ENCODE measurements at regions not wholly inside any gene's neighbourhood (a gene's known extent, or its start where the extent isn't known, plus 50 kb on each side); places are given as distances from the start of the nearest gene placed in this dataset.
"Not testable (repeated sequence)": the region's sequence is repeated elsewhere in the genome, so short reads cannot be mapped to it uniquely, and the experiment has no call there.

- DNase-seq: no peak
Measured at GRCh38 chr1:99502400-99502799, 143.5 kb upstream of the PALMD start.

GRCh38 chr1:99503276-99503747 is 142.6 kb upstream of the PALMD start:
- no peak for DNase-seq

GRCh38 chr1:99504287-99504686 is 141.6 kb upstream of the PALMD start:
- DNase-seq: no peak

- no peak for DNase-seq
Measured at GRCh38 chr1:99506631-99507030, 139.3 kb upstream of the PALMD start.

DNA sequence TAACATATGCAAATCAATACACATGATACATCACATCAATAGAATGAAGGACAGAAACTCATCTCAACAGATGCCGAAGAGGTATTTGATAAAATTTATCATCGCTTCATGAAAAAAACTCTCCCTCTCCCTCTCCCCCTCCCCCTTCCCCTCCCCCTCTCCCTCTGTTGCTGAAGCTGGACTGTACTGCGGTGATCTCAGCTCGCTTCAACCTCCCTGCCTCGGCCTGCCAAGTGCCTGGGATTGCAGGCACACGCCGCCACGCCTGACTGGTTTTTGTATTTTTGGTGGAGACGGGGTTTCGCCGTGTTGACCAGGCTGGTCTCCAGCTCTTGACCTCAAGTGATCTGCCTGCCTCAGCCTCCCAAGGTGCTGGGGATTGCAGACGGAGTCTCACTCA is 138.5 kb upstream of the PALMD start:
- not testable (repeated sequence) for DNase-seq

DNA sequence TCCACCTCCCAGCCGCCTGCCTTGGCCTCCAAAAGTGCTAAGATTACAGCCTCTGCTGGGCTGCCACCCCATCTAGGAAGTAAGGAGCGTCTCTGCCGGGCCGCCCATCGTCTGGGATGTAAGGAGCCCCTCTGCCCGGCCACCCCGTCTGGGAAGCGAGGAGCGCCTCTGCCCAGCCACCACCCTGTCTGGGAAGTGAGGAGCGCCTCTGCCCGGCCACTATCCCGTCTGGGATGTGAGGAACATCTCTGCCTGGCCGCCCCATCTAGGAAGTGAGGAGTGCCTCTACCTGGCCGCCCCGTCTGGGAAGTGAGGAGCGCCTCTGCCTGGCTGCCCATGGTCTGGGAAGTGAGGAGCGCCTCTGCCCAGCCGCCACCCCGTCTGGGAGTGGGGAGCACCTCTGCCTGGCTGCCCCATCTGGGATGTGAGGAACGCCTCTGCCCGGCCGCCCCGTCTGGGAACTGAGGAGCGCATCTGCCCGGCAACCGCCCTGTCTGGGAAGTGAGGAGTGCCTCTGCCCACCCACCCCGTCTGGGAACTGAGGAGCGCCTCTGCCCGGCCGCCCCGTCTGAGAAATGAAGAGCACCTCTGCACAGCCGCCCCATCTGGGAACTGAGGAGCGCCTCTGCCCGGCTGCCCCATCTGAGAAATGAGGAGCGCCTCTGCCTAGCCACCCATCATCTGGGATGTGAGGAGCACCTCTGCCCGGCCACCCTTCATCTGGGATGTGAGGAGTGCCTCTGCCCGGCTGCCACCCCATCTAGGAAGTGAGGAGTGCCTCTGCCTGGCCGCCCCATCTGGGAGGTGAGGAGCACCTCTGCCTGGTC is 137.8 kb upstream of the PALMD start:
- DNase-seq: no peak

DNA sequence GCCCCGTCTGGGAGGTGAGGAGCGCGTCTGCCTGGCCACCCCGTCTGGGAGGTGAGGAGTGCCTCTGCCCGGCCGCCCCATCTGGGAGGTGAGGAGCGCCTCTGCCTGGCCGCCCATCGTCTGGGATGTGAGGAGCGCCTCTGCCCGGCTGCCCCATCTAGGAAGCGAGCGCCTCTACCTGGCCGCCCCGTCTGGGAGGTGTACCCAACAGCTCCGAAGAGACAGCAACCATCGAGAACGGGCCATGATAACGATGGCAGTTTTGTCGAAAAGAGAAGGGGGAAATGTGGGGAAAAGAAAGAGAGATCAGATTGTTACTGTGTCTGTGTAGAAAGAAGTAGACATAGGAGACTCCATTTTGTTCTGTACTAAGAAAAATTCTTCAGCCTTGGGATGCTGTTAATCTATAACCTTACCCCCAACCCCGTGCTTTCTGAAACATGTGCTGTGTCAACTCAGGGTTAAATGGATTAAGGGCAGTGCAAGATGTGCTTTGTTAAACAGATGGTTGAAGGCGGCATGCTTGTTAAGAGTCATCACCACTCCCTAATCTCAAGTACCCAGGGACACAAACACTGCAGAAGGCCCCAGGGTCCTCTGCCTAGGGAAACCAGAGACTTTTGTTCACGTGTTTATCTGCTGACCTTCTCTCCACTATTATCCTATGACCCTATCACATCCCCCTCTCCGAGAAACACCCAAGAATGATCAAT is 137.0 kb upstream of the PALMD start:
- DNase-seq: not testable (repeated sequence)

DNA sequence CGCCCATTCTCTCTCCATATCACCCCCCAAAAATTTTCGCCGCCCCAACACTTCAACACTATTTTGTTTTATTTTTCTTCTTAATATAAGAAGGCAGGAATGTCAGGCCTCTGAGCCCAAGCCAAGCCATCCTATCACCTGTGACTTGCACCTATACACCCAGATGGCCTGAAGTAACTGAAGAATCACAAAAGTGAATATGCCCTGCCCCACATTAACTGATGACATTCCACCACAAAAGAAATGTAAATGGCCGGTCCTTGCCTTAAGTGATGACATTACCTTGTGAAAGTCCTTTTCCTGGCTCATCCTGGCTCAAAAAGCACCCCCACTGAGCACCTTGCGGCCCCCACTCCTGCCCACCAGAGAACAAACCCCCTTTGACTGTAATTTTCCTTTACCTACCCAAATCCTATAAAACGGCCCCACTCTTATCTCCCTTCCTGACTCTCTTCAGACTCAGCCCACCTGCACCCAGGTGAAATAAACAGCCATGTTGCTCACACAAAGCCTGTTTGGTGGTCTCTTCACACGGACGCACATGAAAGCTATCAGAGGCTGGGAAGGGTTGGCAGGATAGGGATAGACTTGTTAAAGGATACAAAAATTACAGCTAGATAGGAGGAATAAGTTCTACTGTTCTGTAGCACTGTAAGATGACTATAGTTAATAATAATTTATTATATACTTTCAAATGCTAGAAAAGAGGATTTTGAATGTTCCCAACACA is 130.9 kb upstream of the PALMD start:
- not testable (repeated sequence) for DNase-seq

DNA sequence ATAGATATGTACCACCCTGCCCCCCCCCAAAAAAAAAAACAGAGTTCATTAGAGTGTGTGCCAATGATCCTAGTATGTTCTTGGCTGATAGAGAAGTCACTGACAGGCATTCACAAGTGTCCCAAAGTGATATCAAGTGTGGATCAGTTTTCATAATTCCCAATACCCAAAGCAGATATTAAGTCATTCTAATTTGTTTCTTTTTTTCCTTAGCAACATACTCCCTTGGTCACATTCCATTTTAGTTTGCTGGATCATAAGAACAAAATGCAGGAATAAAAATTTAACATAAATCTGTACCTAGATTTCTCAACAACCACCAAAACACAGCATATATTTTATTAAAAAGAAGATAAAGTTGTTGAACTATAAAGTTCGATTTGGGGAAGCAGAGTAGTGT is 129.8 kb upstream of the PALMD start:
- DNase-seq: no peak

GRCh38 chr1:99520121-99520520 is 125.8 kb upstream of the PALMD start:
- DNase-seq: no peak

DNA sequence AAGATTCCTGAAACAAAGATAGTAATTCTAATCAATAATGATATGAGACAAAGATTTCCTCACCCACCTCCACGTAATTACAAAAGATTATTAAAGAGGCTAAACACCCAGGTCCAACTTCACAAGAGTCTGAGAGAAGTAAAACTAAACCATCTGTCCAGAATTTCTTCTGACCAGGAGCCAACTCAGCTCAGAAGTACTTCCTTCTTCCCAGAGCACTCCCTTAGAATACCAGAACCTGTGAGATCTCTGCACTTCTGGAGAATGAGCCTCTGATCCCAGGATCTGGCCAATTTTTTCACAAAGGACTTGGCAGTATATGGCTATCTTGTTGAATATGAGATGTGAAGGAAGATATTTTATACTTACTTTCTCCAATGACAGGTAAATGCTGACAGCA is 120.6 kb upstream of the PALMD start:
- no peak for DNase-seq

- no peak for DNase-seq
Measured at GRCh38 chr1:99527078-99527477, 118.8 kb upstream of the PALMD start.

GRCh38 chr1:99527545-99527944 is 118.4 kb upstream of the PALMD start:
- no peak for DNase-seq

DNA sequence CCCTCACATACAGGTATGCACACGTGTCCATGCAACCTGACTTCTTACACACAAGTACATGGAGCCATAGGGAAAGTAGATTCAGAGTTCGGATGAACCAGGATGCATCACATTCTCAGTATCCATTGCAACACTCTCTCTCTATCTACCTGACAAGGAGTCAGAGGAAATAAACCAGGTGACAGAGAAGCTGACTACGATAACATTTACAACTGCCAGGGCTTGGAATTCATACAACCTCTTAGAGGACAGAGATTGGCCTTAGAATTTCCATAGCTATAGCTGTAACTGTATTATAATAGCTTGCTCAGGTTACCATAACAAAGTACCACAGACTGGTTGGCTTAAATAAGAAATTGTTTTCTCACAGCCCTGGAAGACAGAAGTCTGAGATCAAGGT is 116.9 kb upstream of the PALMD start:
- no peak for DNase-seq

DNA sequence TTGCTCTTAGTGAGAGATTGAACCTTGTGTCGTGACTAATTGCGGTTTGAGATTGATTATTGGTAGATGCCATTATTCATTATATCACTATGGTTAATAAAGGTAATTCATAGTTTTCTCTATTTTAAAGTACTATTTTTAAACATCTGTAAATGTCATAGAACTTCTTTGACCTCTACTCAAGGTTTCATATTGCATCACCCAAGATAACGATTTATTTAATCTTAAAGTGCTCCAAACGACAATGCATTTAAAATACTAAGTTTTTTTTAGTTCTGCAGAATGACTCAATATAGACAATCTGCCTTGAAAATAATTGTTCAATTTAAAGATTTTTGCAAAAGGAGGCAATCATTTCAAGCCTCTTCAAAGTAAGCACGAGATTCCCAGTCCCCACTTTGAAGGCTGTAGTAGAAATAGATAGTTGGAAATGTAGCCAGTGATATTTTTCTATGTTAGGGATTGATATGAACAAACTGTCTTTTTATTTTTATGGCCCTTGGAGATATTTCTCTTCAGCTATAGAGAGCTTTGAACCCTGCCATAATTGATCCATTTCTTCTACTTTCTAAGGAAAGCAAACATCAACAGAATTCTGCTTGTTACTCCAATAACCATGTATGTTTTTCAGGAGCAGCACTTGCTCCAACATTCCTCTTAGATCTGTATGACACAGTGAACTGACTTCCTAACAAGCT is 114.2 kb upstream of the PALMD start:
- DNase-seq: no peak

- DNase-seq: no peak
Measured at GRCh38 chr1:99532276-99532580, 113.7 kb upstream of the PALMD start.

DNA sequence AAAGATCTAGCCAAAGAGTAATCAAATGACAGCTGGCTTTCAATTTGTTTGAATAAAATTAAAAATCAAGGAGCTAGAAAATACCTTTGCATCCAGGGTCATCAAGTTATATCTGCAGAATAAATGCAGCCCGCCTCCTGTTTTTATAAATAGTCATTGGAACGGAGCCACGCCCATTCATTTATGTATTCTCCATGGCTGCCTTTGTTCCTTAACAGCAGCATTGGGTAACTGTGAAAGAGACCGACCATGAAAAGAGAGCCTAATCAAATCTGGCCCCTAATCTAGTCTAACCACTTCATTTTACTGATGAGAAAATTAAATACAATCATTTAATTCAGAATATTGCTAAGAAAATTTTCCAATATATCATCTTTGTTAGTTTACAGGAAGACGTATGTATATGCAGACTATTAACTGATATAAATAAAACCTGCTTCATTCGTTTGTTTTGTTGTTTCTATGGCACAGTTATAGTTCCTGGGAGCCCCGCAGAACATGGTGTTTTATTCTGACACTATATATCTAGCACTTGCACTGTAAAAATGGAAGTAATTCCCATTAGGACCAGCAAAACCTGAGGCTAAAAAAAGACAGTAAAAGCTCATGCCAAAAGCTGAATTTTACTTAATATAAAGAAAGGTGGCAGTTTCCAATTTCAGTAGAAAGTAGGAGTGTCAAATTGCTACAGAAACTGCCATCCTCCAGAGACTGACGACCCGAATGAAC is 111.8 kb upstream of the PALMD start:
- peak; percentile 24 for DNase-seq

DNA sequence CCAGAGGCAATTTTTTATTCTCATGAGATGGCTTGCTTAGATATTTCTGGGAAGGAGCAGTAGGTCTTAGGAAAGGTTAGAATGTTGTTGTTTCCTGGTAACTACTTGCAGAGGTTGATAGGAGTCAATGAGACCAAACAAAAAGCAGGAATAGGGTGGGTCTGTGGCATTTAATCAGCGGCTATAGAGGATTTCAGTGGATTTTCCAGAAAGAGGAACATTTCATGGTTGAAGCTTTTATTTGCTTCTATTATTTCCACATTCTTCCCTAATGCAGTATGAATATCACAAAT is 111.3 kb upstream of the PALMD start:
- no peak for DNase-seq

DNA sequence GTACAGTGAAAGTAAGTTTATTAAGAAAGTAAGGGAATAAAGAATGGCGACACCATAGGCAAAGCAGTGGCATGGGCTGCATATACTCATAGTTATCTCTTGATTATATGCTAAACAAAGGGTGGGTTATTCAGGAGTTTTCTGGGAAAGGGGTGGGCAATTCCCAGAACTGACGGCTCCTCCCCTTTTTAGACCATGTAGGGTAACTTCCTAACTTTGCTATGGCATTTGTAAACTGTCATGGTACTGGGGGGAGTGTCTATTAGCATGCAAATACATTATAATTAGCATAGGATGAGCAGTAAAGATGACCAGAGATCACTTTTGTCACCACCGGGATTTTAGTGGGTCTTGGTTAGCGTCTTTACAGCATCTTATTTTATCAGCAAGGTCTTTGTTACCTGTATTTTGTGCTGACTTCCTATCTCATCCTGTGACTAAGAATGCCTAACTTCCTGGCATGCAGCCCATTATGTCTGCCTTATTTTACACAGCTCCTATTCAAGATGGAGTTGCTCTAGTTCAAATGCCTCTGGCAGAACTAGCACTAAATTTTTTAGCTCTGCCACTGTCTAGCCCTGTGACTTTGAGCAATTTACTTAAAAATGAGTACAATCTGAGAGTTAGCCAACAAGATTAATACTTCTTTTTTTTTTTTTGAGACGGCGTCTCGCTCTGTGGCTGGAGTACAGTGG is 110.3 kb upstream of the PALMD start:
- DNase-seq: no peak

DNA sequence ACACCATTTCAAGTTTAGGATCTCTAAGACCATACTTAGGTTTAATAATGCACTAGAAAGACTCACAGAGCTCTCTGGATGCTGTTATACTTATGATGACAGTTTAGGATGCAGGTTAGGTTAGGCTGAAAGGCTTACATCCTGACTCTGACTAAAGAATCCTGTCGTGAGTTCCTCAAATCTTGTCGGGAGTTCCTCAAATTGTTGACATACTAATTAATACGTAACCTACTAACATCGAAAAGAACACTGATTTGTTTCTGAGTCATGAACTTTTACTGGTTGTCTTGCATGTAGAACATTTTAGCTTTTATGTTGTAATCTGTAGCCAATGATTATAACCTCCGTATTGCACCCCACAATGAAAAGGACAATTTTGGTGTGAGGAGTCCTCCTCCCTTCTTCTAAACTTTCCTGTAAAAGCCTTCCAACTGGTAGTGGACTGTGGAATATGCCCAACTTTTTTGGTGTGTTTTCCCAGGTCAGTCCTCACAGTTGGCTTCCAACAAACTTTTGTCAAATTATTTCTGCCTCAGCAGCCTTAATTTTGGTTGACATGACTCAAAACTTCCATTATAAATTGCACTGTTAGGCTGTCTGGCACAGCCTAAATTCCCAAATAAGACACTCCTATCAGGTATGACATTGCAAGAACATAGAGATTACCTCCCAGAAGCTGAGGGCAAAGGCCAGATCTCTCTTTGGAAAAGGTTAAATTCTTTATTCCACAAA is 107.9 kb upstream of the PALMD start:
- no peak for DNase-seq

DNA sequence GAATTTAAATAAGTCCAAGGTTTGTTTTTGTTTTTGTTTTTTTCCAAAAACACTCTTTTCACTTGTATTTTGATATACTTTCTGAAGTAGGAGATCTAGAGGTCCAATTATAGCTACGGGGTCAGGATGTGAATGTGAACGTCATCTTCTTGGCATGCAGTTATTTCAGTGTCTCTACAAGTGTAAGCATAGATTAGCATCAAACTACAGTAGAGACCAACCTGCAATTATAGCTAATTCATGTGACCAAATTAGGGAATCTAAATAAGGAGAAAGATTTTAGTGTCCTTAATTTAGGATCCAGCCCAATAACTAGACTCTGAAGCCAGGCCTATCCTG is 107.3 kb upstream of the PALMD start:
- DNase-seq: no peak

GRCh38 chr1:99539131-99539530 is 106.8 kb upstream of the PALMD start:
- no peak for DNase-seq

Data from femur (tissue), 1 donor.